ENCODE measurements at regions not wholly inside any gene's neighbourhood (a gene's known extent, or its start where the extent isn't known, plus 50 kb on each side); places are given as distances from the start of the nearest gene placed in this dataset.

- no peak overlapping the region for H3K4me3 ChIP-seq (ENCODE audit: low read depth, low read length)
- no peak for TF ChIP-seq CTCF (IDR thresholded peaks at IDR 0.05; ENCODE audit: borderline replicate concordance, insufficient read depth, low read depth, low read length)
Observed at GRCh38 chr18:65039578-65039977, 711.2 kb upstream of the CDH7 start.

GRCh38 chr18:65035701-65036100, 715.1 kb upstream of the CDH7 start:
- TF ChIP-seq CTCF (IDR thresholded peaks at IDR 0.05; ENCODE audit: borderline replicate concordance, insufficient read depth, low read depth, low read length), result no peak
- no peak overlapping the region for H3K4me3 ChIP-seq (ENCODE audit: low read depth, low read length)

GRCh38 chr18:65025756-65026155, 725.1 kb upstream of the CDH7 start:
- no peak for TF ChIP-seq CTCF (IDR thresholded peaks at IDR 0.05; ENCODE audit: borderline replicate concordance, insufficient read depth, low read depth, low read length)
- H3K4me3 ChIP-seq (ENCODE audit: low read depth, low read length), result no peak overlapping the region

GRCh38 chr18:65021021-65021420, 729.8 kb upstream of the CDH7 start:
- no peak for TF ChIP-seq CTCF (IDR thresholded peaks at IDR 0.05; ENCODE audit: borderline replicate concordance, insufficient read depth, low read depth, low read length)
- H3K4me3 ChIP-seq (ENCODE audit: low read depth, low read length), result no peak overlapping the region

- TF ChIP-seq CTCF (IDR thresholded peaks at IDR 0.05; ENCODE audit: borderline replicate concordance, insufficient read depth, low read depth, low read length), result no peak
Observed at GRCh38 chr18:65018184-65018583, 732.6 kb upstream of the CDH7 start.

GRCh38 chr18:65017372-65017760, 733.4 kb upstream of the CDH7 start:
- TF ChIP-seq CTCF (IDR thresholded peaks at IDR 0.05; ENCODE audit: borderline replicate concordance, insufficient read depth, low read depth, low read length), result no peak
- H3K4me3 ChIP-seq (ENCODE audit: low read depth, low read length), result no peak overlapping the region

More at GRCh38 chr18:65018184-65018583, 732.6 kb upstream of the CDH7 start:
- no peak overlapping the region for H3K4me3 ChIP-seq (ENCODE audit: low read depth, low read length)

- H3K4me3 ChIP-seq (ENCODE audit: low read depth, low read length), result no peak overlapping the region
- no peak for TF ChIP-seq CTCF (IDR thresholded peaks at IDR 0.05; ENCODE audit: borderline replicate concordance, insufficient read depth, low read depth, low read length)
Observed at GRCh38 chr18:65016631-65017371, 734.0 kb upstream of the CDH7 start.

All from GM12875 (cell line).